ENCODE measurements at regions not wholly inside any gene's neighbourhood (a gene's known extent, or its start where the extent isn't known, plus 50 kb on each side); places are given as distances from the start of the nearest gene placed in this dataset.

GRCh38 chr14:71804992-71805391 lies 127.2 kb upstream of the RGS6 start:
- TF ChIP-seq POLR2A (IDR thresholded peaks at IDR 0.05) = no peak
- no peak for TF ChIP-seq CTCF (IDR thresholded peaks at IDR 0.05)

All from lower leg skin (tissue), 3 donors.